Midbrain (tissue), 1 donor: ENCODE measurements at regions not wholly inside any gene's neighbourhood (a gene's known extent, or its start where the extent isn't known, plus 50 kb on each side); places are given as distances from the start of the nearest gene placed in this dataset.
"Not testable (repeated sequence)": the region's sequence is repeated elsewhere in the genome, so short reads cannot be mapped to it uniquely, and the experiment has no call there.

Experiments used
- DNase-seq: peaks from one replicate; lab custom pipeline; 2025; lab: John Stamatoyannopoulos, UW

DNA sequence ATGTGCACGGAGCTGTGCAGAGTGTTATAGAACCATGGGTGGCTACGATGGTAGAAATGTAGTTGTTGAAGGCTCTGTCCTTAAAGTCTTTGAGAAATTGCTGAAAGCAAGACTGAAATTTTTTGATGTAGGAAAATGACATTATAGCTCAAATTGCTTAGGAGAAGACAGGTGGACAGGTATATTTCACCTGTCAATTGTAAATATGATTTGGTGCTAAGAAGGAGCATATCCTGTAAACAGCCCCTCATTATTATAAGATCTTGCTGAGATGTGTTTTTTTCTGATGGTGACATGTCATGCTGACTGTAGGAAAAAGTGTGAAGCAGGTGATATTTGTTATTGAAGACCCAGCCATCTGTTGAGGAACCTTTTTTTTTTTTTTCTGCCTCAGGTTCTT lies 377.9 kb downstream of the PSAT1 start:
- no peak for DNase-seq

DNA sequence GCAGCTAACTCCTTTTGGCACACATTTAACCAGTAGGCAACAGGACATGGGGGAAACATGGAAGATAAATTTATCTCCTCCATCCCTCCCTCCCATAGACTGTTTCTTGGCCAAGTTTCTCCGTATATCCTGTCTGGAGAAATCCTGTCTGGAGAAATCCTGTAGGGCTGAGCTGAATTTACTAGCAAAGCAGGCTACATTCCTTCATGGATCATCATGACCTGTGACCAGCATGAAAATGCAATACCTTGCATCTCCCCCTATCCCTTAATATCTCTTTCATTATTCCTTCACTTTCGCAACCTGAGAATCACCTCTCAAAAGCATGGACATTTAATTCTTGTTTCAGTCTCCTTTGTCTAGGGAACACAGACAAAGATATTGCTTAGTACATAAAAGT lies 379.1 kb downstream of the PSAT1 start:
- DNase-seq = no peak

DNA sequence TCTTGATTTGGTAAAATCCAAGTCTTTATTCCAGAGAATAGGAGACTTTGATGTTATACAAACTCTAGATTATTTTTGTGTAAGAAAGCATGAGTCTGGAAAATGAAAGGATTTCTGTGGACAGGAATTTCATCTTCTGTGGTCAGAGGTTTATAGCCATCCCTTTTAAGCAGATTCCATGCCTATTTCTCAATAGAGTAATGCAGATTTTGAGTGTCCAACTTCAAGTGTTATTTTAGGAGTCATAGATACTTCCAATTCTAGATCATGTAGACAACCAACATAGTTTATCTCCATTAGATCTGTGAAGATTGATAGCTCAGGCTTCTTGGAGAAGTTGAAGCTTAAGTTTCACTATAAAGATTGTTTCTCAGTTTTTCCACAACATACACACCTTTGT lies 379.7 kb downstream of the PSAT1 start:
- DNase-seq = no peak

DNA sequence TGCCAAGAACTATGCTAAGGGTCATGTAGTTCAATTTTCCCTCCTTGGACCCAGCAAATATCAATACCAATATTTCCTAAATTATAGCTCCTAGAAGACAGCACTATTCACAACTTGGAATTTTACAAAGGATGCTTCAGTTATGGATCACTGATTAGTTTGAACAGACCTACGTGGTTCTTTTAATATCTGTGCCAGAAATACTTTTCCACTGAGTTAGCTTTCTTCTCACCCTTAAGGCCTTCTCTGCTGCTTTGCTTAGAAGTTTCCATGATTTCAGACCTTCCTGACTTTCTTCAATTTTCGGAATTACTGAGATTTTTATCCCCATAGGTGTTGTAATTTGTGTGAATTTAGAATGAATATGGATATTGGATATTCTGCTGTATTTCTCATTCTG lies 380.4 kb downstream of the PSAT1 start:
- DNase-seq = no peak

DNA sequence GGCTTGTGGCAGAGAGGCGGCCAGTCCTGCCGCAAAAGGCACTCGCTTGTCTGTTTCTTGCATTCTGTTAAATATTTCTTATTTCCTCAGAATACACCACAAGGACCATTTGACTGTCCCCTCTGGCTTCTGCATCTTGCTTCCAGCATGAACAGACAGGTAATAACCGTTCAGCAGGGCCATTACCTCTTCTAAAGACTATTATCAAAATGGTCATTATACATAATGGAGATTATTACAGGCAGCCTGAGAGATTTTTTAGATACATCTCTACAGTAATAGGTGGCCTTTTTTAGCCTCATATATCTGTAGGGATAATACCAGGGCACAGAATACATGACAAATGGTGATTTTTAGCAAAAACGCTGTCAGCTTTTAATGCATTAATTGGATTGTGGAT lies 382.0 kb downstream of the PSAT1 start:
- DNase-seq = no peak

DNA sequence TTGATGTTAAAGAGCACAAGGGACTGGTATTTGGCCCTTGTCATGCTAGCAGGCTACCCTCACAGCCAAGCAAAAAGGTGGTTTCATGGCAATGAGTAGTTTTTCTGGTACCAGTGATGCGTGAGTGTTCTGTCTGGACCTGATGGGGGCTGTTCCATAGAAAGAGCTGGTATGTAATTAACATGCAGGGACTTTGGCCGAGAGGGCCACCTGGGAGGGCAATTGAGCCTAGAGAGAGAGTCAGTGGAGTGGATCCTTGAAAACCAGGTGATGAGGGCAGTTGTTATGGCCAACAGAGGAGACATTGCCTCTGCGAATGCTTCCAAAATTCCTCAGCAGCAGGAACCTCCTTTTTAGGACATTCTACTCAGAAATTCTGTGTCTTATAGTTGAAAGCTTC lies 383.3 kb downstream of the PSAT1 start:
- no peak for DNase-seq

DNA sequence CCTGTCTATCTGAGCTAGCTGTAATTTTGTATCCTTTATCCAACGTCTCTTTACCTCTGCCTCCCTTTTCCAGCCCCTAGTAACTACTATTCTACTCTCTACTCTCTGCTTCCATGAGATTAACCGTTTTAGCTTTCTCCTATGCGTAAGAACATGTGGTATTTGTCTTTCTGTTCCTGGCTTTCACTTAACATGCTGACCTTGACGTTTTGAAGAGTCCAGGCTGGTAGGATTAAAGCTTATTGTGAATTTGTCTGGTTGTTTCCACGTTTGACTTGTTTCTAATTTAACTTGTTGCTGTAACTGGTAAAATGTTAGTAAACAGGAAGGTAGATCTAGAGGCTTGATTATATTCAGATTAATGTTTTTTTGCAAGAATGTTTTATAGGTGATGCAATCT lies 385.3 kb downstream of the PSAT1 start:
- no peak for DNase-seq

DNA sequence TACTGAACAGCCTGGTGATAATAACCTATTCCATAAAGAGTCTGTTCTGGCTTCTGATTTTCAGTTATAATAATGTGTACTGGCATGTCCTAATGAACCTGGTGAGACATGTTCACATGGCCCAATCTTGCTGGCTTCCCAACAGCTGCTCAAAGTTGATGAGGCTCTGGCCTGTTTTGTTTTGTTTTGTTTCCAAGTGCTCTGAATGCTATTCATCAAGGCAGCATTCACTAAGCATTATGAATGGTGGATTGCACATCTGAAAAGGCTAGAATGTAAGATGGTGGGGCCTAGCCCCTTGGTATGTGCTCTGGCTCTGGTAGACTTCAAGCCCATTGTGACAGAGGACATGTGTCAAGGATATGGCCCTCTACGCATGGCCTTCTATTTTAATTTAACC lies 388.5 kb downstream of the PSAT1 start:
- DNase-seq = no peak

DNA sequence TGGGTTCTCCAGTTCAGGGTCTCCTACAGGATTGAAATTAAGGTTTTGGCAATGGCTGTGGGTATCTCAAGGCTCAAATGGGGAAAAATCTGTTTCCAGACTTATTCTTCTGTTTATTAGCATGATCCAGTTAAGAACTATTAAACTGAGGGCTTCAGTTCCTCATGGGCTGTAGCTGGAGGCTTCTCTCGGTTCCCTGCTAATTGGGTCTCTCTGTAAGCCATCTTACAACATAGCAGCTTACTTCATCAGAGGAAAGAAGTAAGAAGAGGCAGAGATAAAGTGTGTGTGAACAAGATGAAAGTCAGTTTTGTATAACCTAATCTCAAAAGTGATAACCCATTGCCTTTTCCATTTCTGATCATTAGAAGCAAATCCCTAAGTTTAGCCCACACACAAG lies 391.9 kb downstream of the PSAT1 start:
- no peak for DNase-seq

DNA sequence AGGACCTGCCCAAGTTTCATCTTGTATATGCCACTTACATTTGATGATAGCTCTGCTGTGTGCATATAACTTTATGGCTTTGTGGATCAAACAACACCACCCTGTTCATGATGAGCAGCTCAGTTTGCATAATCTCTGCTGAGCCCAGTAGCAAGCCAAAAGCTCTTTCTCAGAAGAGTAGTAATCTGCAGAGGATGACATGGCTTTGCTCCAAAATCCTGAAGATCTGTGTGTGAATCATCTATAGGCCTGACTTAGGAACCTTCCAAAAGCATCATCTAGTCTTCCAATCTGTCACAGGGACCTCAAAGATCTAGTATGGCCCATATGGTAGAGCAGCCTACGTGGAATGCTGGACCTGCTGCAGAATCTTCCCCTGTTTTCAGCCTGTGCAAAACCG lies 394.6 kb downstream of the PSAT1 start:
- DNase-seq = no peak

DNA sequence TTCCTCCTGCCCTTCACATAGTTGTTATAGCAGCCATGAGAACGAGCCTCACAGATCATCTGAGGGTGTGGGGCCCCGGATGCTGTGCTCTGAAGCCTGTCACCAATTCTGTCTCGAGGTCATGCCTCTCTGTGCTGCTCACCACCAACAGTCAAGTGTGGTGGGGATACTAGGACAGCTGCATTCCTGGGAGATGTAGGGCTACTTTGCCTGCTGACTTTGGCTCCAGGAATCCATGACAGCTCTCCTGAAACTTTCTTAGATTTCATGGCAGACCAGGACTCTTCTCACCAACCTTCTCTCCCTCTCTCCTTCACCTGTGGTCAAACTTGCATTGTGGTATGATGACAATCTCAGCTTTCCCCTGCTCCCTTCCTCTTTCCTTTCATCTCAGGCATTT lies 395.9 kb downstream of the PSAT1 start:
- no peak for DNase-seq

DNA sequence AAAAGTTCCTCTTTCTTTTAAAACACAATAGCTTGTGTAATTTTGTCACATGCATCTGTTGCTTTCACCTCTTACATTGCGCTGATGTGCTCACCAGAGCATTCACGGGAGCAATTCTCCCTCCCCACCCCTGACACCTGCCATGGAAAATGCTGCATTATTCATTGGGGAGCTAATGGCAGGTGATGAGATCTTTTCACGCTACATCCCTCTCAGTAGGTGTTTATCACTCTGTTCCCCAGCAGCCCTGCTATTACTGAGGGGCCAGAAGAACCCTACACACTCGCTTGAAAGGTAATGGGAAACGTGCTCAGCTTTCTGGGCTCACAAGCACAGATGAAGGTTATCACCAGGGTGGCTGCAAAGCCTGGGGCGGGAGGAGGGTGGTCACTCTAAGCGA lies 398.0 kb downstream of the PSAT1 start:
- no peak for DNase-seq

DNA sequence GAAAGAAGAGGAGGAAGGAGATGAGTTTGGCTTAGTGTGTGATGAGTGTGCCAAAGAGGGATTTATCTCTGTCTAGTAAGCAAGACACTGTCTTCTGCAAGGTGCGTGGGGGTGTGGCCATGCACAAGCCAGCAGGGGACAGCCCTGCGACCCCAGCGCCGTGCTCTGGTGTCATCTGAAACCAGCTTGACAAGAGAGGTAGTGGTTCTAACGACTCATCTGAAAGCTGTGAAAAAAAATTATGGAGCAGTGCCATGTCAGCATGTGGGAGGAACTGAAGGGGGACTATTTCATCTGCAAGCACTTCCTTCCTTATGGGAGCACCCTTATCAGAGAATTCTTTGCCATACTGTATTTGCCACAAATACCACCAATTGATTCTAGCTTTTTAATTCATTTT lies 398.6 kb downstream of the PSAT1 start:
- DNase-seq = no peak

DNA sequence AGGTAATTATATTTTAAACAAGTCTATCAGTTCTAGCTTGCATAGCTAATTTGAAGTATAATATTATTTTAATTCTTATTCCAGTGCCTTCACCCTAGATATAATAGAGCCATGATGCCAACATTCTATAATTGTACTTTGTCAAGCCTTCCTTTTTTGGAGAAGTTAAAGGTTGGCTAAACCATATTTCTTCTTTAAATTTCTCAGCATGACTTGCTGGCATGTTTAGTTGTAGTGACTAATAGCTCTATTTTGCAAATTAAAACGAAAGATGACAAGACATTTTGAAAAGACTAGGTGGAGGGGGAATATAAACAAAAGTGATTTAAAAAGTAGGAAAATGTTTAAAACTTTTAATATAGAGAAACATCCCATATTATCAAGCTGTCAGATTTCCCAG lies 400.7 kb downstream of the PSAT1 start:
- no peak for DNase-seq

DNA sequence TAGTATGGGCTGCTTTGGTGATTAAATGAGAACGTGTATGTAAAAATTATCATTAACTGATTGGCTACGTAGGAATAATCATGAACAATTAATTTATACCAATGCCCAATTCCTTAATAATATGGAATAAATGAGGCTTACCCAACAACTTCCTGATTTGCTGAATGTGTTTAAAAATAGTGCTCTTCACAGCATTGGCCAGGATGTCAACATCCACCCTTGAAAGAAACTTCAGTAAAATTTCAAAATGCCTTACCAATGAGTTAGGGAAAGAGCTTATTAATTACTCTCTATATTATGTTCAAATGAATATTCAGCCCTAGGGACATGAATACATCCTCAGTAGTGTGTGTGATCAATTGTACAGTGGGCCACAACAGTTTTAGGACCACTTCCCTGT lies 401.4 kb downstream of the PSAT1 start:
- no peak for DNase-seq

DNA sequence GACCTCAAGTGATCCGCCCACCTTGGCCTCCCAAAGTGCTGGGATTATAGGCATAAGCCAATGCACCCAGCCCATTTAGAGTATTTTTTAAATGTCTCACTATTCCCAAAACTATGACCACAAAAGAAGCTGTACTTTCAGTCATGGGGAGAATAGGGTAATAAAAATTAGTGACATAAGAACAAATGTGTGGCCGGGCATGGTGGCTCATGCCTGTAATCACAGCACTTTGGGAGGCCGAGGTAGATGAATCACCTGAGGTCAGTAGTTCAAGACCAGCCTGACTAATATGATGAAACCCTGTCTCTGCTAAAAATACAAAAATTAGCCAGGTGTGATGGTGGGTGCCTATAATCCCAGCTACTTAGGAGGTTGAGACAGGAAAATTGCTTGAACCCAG lies 402.3 kb downstream of the PSAT1 start:
- not testable (repeated sequence) for DNase-seq

DNA sequence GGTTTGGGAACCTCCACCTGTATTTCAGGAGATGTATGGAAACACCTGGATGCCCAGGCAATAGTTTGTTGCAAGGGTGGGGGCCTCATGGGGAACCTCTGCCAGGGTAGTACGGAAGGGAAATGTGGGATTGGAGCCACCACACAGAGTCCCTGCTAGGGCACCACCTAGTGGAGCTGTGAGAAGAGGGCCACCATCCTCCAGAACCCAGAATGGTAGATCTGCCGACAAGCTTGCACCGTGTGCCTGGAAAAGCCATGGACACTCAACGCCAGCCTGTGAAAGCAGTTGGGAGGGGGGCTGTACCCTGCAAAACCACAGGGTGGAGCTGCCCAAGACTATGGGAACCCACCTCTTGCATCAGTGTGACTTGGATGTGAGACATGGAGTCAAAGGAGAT lies 407.2 kb downstream of the PSAT1 start:
- DNase-seq = not testable (repeated sequence)

DNA sequence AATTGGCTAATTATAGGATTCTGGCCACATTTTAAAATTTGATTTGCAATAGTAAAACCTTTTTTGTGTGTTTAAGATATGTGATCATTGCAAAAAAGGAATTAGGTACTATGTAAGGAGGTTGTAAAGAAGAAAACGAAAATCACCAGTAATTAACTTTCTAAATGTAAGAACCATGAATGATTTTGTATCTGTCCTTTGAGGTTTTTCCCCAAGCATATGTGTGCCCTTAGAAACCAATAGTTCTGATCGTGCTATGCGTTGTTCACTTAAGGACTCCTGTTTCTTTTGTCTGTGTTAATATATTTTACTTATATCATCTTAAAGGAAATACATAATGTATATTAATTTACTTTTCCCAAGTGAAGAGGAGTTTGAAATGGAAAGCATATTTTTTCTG lies 410.2 kb downstream of the PSAT1 start:
- no peak for DNase-seq

DNA sequence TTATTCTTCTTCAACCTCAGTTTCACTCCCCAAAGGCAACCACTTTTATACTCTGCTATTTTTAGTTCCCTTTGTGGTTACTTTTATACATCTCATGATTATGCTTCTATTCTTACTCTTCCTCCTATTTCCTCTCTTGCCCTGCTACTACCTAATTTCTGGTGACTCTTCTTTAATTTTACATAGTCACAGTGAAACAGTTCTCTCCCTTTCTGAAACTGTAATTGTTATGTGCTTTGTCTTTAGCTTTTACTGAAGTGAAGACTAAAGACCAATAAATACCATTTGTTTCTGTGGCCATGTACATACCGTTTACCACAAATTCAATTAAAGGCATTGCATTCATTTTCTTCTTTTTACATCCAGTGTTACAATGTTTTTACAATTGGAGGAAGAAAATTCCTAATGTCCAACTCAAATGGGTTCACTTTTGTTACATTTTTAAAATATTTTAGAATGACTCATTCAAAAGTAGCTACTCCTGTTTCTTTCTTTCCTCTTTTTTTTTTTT lies 410.6 kb downstream of the PSAT1 start:
- no peak for DNase-seq

DNA sequence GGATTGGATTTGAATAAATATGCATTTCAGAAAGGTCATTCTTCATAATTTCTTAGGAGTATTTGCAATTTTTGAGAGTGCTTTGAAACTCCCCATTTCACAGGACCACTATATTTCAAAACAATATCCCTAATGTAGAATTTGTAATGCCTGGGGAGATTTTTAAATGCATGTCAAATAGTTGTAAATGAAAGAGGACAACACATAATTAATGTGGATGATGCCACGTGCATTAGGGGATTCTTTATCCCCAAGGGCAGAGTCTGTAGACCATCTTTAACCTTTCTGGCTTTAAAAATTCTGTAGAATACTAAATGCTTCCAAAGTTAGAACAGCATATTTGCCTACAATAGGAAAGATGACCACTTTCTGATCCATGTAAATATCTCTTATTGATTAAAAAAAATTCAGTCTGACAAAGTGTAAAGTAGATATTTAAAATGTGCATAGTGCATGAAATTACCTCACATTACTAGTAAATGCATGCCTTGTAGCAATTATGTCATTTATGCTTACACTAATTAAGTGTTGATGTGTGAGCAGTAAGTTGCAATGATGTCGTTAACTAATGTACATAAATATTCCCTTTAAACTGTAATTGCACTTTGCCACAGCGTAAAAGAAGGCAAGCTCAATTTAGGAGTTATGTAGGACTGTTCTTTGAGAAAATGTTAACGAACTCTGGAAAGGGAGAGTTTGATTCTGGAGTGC lies 416.1 kb downstream of the PSAT1 start:
- no peak for DNase-seq

DNA sequence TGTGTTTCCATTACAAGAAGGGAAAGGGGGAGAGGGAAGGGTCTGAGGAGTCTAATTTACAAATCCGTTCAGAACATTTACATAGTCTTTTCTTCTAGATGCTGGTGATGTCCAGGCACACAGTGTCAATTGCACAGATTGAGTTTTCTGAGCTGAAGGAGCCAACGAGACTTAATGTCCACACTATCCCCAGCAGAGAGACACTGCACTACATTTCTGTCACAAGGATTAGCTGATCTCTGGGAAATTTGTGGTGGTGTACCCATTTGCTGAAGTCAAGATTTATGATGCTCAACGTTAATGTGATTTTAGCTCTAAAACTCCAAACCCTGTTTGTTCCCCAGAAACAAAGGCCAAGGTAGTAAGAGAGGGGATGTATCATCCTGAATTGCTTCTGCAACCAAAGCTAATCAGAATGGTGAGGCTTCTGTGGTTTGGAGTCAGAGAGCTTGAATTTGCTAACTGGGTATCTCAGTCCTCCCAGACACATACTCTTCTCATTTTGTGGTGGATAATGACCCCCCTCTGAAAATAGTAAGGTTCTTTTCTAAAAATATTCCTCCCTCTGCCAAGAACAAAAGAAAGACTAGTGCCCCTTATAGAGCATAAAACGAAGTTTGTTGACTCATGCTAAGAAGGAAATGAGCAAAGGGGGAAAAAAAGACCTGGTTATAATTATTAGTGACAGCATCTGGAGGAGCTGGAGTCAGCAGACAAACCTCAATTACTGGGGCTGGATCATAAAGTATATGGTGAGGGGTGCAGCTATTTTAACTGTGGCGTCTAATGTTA lies 416.9 kb downstream of the PSAT1 start:
- DNase-seq = no peak

DNA sequence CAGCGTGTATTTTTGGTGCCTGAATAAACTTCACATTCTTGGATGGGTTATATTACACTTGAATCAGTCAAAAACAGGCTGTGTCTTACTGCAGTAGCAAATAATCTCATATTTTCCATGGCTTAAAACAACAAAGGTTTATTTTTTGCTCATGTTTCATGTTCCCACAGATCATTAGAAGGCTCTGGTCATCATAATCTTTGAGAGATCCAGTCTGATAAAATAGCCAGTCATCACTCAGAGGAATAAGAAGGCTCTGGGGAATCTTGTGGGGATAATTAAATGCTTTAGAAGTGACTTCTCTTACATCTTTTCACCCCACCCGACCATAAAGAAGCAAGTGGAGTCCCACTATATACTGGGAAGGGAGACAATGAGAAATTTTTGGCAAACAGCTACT lies 417.7 kb downstream of the PSAT1 start:
- no peak for DNase-seq

DNA sequence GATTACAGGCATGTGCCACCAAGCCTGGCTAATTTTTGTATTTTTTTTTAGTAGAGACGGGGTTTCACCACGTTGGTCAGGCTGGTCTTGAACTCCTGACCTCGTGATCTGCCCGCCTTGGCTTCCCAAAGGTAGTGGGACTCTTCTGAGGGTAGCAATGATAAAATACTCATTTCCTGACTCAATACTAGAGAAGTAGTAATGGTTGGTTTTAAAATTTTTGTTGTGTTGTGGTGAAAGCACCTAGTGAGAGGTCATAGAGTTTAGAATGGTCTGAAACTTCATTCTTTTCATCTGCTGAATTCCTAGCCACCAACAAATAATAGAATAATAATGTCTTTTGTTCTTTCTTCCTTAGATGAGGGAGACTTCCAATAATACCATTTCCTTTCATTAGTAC lies 422.1 kb downstream of the PSAT1 start:
- not testable (repeated sequence) for DNase-seq

DNA sequence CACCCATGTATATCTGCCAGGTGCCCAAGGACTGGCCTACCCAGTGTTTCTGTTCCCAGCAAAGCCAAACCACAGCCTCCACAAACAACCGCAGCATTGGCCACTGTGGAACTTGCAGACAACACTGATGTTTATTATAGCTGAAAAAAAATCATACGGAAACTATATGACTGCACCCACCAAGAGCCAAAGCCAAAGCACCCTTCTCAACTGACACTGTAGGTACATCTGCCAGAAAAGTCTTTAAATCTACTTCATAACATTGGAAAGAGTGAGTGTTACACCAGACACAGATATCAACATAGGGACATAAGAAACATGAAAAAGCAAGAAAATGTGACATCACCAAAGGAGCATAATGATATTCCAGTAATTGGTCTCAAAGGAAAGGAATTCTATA lies 428.0 kb downstream of the PSAT1 start:
- DNase-seq = no peak
